Femur (tissue), 1 donor: ENCODE measurements at regions not wholly inside any gene's neighbourhood (a gene's known extent, or its start where the extent isn't known, plus 50 kb on each side); places are given as distances from the start of the nearest gene placed in this dataset.
A peak's percentile ranks its signal among the peaks of the same experiment; 100 is the strongest.
"Not testable (repeated sequence)": the region's sequence is repeated elsewhere in the genome, so short reads cannot be mapped to it uniquely, and the experiment has no call there.

Experiments
- DNase-seq: peaks from one replicate; pipeline ENCODE4 v3.0.0-alpha.2; 2017

- no peak for DNase-seq
Observed at GRCh38 chrX:39052751-39053150, 251.5 kb downstream of the MID1IP1 start.

- no peak for DNase-seq
Observed at GRCh38 chrX:39058724-39059123, 257.5 kb downstream of the MID1IP1 start.

- no peak for DNase-seq
Observed at GRCh38 chrX:39059866-39060265, 258.6 kb downstream of the MID1IP1 start.

- no peak for DNase-seq
Observed at GRCh38 chrX:39063037-39063436, 261.8 kb downstream of the MID1IP1 start.

- DNase-seq, result no peak
Observed at GRCh38 chrX:39063702-39064101, 262.4 kb downstream of the MID1IP1 start.

- DNase-seq, result peak; percentile 58
Observed at GRCh38 chrX:39065051-39065871, 264.0 kb downstream of the MID1IP1 start.

- no peak for DNase-seq
Observed at GRCh38 chrX:39067866-39068265, 266.6 kb downstream of the MID1IP1 start.

- not testable (repeated sequence) for DNase-seq
Observed at GRCh38 chrX:39068634-39069033, 267.4 kb downstream of the MID1IP1 start.

GRCh38 chrX:39070009-39070408 lies 268.8 kb downstream of the MID1IP1 start:
- no peak for DNase-seq

- no peak for DNase-seq
Observed at GRCh38 chrX:39073131-39073530, 271.9 kb downstream of the MID1IP1 start.

- no peak for DNase-seq
Observed at GRCh38 chrX:39096599-39096998, 295.3 kb downstream of the MID1IP1 start.

GRCh38 chrX:39104745-39105144 lies 303.5 kb downstream of the MID1IP1 start:
- DNase-seq, result no peak

GRCh38 chrX:39112143-39112542 lies 310.9 kb downstream of the MID1IP1 start:
- DNase-seq, result no peak

- no peak for DNase-seq
Observed at GRCh38 chrX:39115166-39115565, 313.9 kb downstream of the MID1IP1 start.

- DNase-seq, result no peak
Observed at GRCh38 chrX:39117101-39117500, 315.8 kb downstream of the MID1IP1 start.

GRCh38 chrX:39121903-39122302 lies 320.6 kb downstream of the MID1IP1 start:
- DNase-seq, result no peak

GRCh38 chrX:39125834-39126233 lies 324.6 kb downstream of the MID1IP1 start:
- no peak for DNase-seq

GRCh38 chrX:39133971-39134370 lies 332.7 kb downstream of the MID1IP1 start:
- no peak for DNase-seq

GRCh38 chrX:39137363-39137954 lies 336.2 kb downstream of the MID1IP1 start:
- DNase-seq, result no peak

- DNase-seq, result no peak
Observed at GRCh38 chrX:39140581-39140980, 339.3 kb downstream of the MID1IP1 start.

- no peak for DNase-seq
Observed at GRCh38 chrX:39144323-39144722, 343.1 kb downstream of the MID1IP1 start.

GRCh38 chrX:39144956-39145355 lies 343.7 kb downstream of the MID1IP1 start:
- peak; percentile 32 for DNase-seq

GRCh38 chrX:39145859-39146258 lies 344.6 kb downstream of the MID1IP1 start:
- no peak for DNase-seq

- DNase-seq, result peak; percentile 73
Observed at GRCh38 chrX:39149761-39150160, 348.5 kb downstream of the MID1IP1 start.

- no peak for DNase-seq
Observed at GRCh38 chrX:39150220-39150619, 349.0 kb downstream of the MID1IP1 start.
